ENCODE measurements at regions not wholly inside any gene's neighbourhood (a gene's known extent, or its start where the extent isn't known, plus 50 kb on each side); places are given as distances from the start of the nearest gene placed in this dataset.

- TF ChIP-seq CTCF (IDR thresholded peaks at IDR 0.05) = no peak
- no peak for TF ChIP-seq EZH2 (IDR thresholded peaks at IDR 0.05)
- no peak for TF ChIP-seq EZH2phosphoT487 (IDR thresholded peaks at IDR 0.05)
These were observed 275.6 kb upstream of the ZSWIM2 start for GRCh38 chr2:187124529-187124928.

Data from neural progenitor cell (in vitro differentiated cells).